B cell (primary cell): ENCODE measurements at regions not wholly inside any gene's neighbourhood (a gene's known extent, or its start where the extent isn't known, plus 50 kb on each side); places are given as distances from the start of the nearest gene placed in this dataset.

ENCODE experiments used
- ATAC-seq: fragments of 200-7000 bp; cut with Tn5 transposase; one replicate; pipeline ENCODE4 v1.10.0; 2021; ENCODE audit warnings: low read depth, mild to moderate bottlenecking, moderate number of reproducible peaks, moderate library complexity
- CTCF ChIA-PET: fragments of 350-600 bp; sonication (Branson Sonifier 250); formaldehyde crosslinking; loops from one replicate; lab custom pipeline; 2021; ENCODE audit warnings: antibody characterized with exemption, inconsistent platforms; lab: Charles Lee
- POLR2A ChIA-PET: fragments of 350-600 bp; sonication (Branson Sonifier 250); formaldehyde crosslinking; loops from one replicate; lab custom pipeline; 2021; ENCODE audit warnings: antibody characterized with exemption; lab: Charles Lee
- DNase-seq: peaks from one replicate; pipeline ENCODE4 v3.0.0; 2013
- H2AFZ ChIP-seq: 2 replicates; pipeline ENCODE4 v1.6.1; 2012; ENCODE audit warnings: mild to moderate bottlenecking, low read depth, low read length; ENCODE audit not compliant: insufficient read depth, poor library complexity, severe bottlenecking
- H3K27ac ChIP-seq, 2 donors: 1 replicate in 1 of 2; 2 replicates in 1 of 2; pipeline ENCODE4 v1.5.1; 2012 to 2013; ENCODE audit warnings: low read length in 2 of 2, mild to moderate bottlenecking in 2 of 2, moderate library complexity in 1 of 2
- H3K27me3 ChIP-seq, 4 experiments: fragments of 200-600 bp in 1 of 4; sonication (generic) in 1 of 4; replicated peaks in 1 of 4; 1 replicate in 2 of 4; 2 replicates in 2 of 4; pipeline versions ENCODE4 v1.6.1 to v1.7.0; 2013 to 2016; ENCODE audit warnings: low read length in 3 of 4, mild to moderate bottlenecking in 2 of 4, mixed read lengths in 1 of 4, moderate library complexity in 1 of 4; ENCODE audit not compliant: insufficient read depth in 4 of 4, control insufficient read depth in 3 of 4; ENCODE audit errors: control extremely low read depth in 1 of 4
- H3K36me3 ChIP-seq, 2 experiments: replicated peaks in 1 of 2; 1 replicate in 1 of 2; 2 replicates in 1 of 2; pipeline versions ENCODE4 v1.6.1 to v1.7.1; 2013; ENCODE audit warnings: low read length in 1 of 2; ENCODE audit not compliant: insufficient read depth in 2 of 2, control insufficient read depth in 1 of 2; ENCODE audit errors: control extremely low read depth in 1 of 2, extremely low read depth in 1 of 2
- H3K4me1 ChIP-seq, 2 donors: fragments of 200-600 bp in 1 of 2; sonication (generic) in 1 of 2; 1 replicate in 1 of 2; 2 replicates in 1 of 2; pipeline versions ENCODE4 v1.5.1 to v1.6.1; 2013 to 2017; ENCODE audit warnings: low read length in 2 of 2; ENCODE audit not compliant: control insufficient read depth in 2 of 2, insufficient read depth in 2 of 2
- H3K4me2 ChIP-seq: replicated peaks from 2 replicates; pipeline ENCODE3; 2012; ENCODE audit warnings: mild to moderate bottlenecking, low read depth, low read length; ENCODE audit not compliant: poor library complexity, severe bottlenecking
- H3K4me3 ChIP-seq, 5 experiments: fragments of 200-600 bp in 1 of 5; sonication (generic) in 1 of 5; 1 replicate in 3 of 5; 2 replicates in 2 of 5; pipeline versions ENCODE4 v1.5.1 to v1.7.0; 2011 to 2016; ENCODE audit warnings: low read length in 4 of 5, mild to moderate bottlenecking in 4 of 5, low read depth in 2 of 5, control low read depth in 1 of 5, moderate library complexity in 1 of 5; ENCODE audit not compliant: insufficient read depth in 1 of 5; ENCODE audit errors: control extremely low read depth in 1 of 5, extremely low read depth in 1 of 5
- H3K79me2 ChIP-seq: fragments of 200-600 bp; sonication (generic); one replicate; pipeline ENCODE4 v1.6.0; 2016; ENCODE audit warnings: low read length; ENCODE audit not compliant: control insufficient read depth, insufficient read depth
- H3K9ac ChIP-seq: fragments of 200-600 bp; sonication (generic); 2 replicates; pipeline ENCODE4 v1.6.1; 2017; ENCODE audit warnings: mild to moderate bottlenecking, low read length, moderate library complexity
- H3K9me3 ChIP-seq, 3 donors: one replicate each; pipeline versions ENCODE4 v1.6.1 to v1.7.1; 2013; ENCODE audit warnings: low read length in 2 of 3; ENCODE audit not compliant: control insufficient read depth in 2 of 3, insufficient read depth in 1 of 3; ENCODE audit errors: control extremely low read depth in 1 of 3
- H4K20me1 ChIP-seq: 2 replicates; pipeline ENCODE4 v1.6.0; 2012; ENCODE audit warnings: mild to moderate bottlenecking, low read length; ENCODE audit not compliant: insufficient read depth, control insufficient read depth, poor library complexity, severe bottlenecking
- H3K27ac Mint-ChIP-seq: one replicate; pipeline ENCODE4 v1.8.0; 2021; ENCODE audit warnings: mixed read lengths
- H3K27me3 Mint-ChIP-seq: one replicate; pipeline ENCODE4 v1.8.0; 2021; ENCODE audit warnings: mixed read lengths
- H3K4me1 Mint-ChIP-seq: one replicate; pipeline ENCODE4 v1.8.0; 2021; ENCODE audit warnings: mixed read lengths
- H3K4me3 Mint-ChIP-seq: one replicate; pipeline ENCODE4 v1.8.0; 2021; ENCODE audit warnings: mixed read lengths
- H3K9me3 Mint-ChIP-seq: one replicate; pipeline ENCODE4 v1.8.0; 2022; ENCODE audit warnings: mixed read lengths; ENCODE audit not compliant: insufficient read depth
- CTCF ChIP-seq: fragments of 200-600 bp; IDR thresholded peaks from one replicate; pipeline ENCODE4 v1.8.0; 2022; ENCODE audit warnings: antibody characterized with exemption, mild to moderate bottlenecking
- EZH2 ChIP-seq: IDR thresholded peaks from 2 replicates; pipeline ENCODE4 v1.6.1; 2012; ENCODE audit warnings: borderline replicate concordance, low read depth, mild to moderate bottlenecking, moderate library complexity, low read length; ENCODE audit not compliant: insufficient read depth, poor library complexity, severe bottlenecking
- WGBS: methylation state at CpG from one replicate; pipeline ENCODE4 v1.1.5; 2013; ENCODE audit warnings: missing lambda C conversion rate; ENCODE audit not compliant: insufficient coverage; 5-methylcytosine and 5-hydroxymethylcytosine counted together
- intact Hi-C: fragments of 100-400 bp; cut with micrococcal nuclease; formaldehyde crosslinking; loops from one replicate; pipeline ENCODE4 v1.10.0; 2022

- H3K4me1 Mint-ChIP-seq = peaks cover 1% of the 10 kb centered on the region
- H4K20me1 ChIP-seq = no peaks in the 10 kb centered on the region
- H3K4me2 ChIP-seq = no peak overlapping the region
- peaks cover 0 to 3% of the 10 kb centered on the region in 2 donors for H3K4me1 ChIP-seq
- H3K27me3 ChIP-seq = peaks cover 0 to 2% (median 0%) of the 10 kb centered on the region in 4 experiments
- ChIA-PET POLR2A (no interaction called here), CTCF (interaction anchor here (0.6 to 4.8 kb wide), 15 partner anchors 10 to 1518 kb away, joined by 3 to 40 read pairs (median 4); no protein-coding TSS in a partner anchor)
- H2AFZ ChIP-seq = peak overlapping the region; percentile 19
- peaks cover 3% of the 10 kb centered on the region for H3K9me3 Mint-ChIP-seq
- no peak overlapping the region for H3K27ac ChIP-seq
- H3K27me3 Mint-ChIP-seq = peaks cover 3% of the 10 kb centered on the region
- H3K27ac Mint-ChIP-seq = no peak overlapping the region
- H3K9me3 ChIP-seq = peaks cover 2 to 10% (median 2%) of the 10 kb centered on the region in 3 donors
- ATAC-seq (peak; percentile 54), DNase-seq (peak; percentile 62)
- 6% methylated on average over 3 of the region's 4 CpGs for WGBS
- no peaks in the 10 kb centered on the region for H3K79me2 ChIP-seq
- H3K4me3 ChIP-seq = no peak overlapping the region
- no peak overlapping the region for H3K4me3 Mint-ChIP-seq
- no peak overlapping the region for H3K9ac ChIP-seq
- no peaks in the 10 kb centered on the region for H3K36me3 ChIP-seq
- intact Hi-C loops = loop anchor here (1.0 to 5.0 kb wide), 3 partner anchors 67 to 1455 kb away; no protein-coding TSS in a partner anchor
- TF ChIP-seq CTCF = peak; percentile 81
- TF ChIP-seq EZH2 = no peak
These were observed 324.5 kb downstream of the TBL1XR1 start for GRCh38 chr3:176872771-176873209.

GRCh38 chr3:176870451-176870850 lies 326.8 kb downstream of the TBL1XR1 start:
- Histone ChIP-seq H3K9me3 (peaks cover 0 to 2% (median 2%) of the 10 kb centered on the region in 3 donors), H3K4me3 (no peak overlapping the region), H3K27me3 (no peaks in the 10 kb centered on the region), H3K79me2 (no peaks in the 10 kb centered on the region), H3K4me1 (peaks cover 0 to 3% of the 10 kb centered on the region in 2 donors), H2AFZ (no peak overlapping the region), H3K36me3 (no peaks in the 10 kb centered on the region), H4K20me1 (no peaks in the 10 kb centered on the region), H3K27ac (no peak overlapping the region), H3K4me2 (no peak overlapping the region), H3K9ac (no peak overlapping the region)
- POLR2A ChIA-PET = no interaction called here
- no peak overlapping the region for H3K4me3 Mint-ChIP-seq
- H3K4me1 Mint-ChIP-seq = peaks cover 1% of the 10 kb centered on the region
- H3K27me3 Mint-ChIP-seq = no peaks in the 10 kb centered on the region
- H3K9me3 Mint-ChIP-seq = no peaks in the 10 kb centered on the region
- CTCF ChIA-PET = interaction anchor here (4.8 kb wide), 1 partner anchor 1515 kb away, joined by 40 read pairs; no protein-coding TSS in a partner anchor
- WGBS = 100% methylated on average over 1 of the region's 1 CpG
- intact Hi-C loops = loop anchor here (5.0 kb wide), 1 partner anchor 1457 kb away; no protein-coding TSS in a partner anchor
- TF ChIP-seq EZH2 (no peak), CTCF (no peak)
- DNase-seq = no peak
- no peak for ATAC-seq
- H3K27ac Mint-ChIP-seq = no peak overlapping the region
